ENCODE measurements at regions not wholly inside any gene's neighbourhood (a gene's known extent, or its start where the extent isn't known, plus 50 kb on each side); places are given as distances from the start of the nearest gene placed in this dataset.

DNA sequence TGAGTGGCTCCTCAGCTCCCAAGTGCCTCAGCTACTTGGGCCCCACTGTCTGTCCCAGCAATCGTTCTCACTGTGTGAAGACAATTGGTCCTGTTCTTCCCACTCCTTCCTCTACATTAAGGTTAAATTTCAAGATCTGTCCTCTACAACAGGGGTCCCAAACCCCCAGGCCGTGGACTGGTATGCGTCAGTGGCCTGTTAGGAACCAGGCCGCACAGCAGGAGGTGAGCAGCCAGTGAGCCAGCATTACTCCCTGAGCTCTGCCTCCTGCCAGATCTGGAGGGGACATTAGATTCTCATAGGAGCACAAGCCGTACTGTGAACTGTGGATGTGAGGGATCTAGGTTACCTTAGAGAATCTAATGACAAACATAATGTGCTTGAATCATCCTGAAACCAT lies 376.9 kb upstream of the FZD8 start:
- no peaks in the 10 kb centered on the region for H3K9me3 ChIP-seq (ENCODE audit: insufficient read depth, low read depth)
- DNase-seq = no peak
- ChIA-PET POLR2A (ENCODE audit: unreplicated experiment) (no interaction called here), CTCF (no interaction called here)
- H3K27me3 ChIP-seq (ENCODE audit: insufficient read depth, low read depth) = no peaks in the 10 kb centered on the region
- no peak overlapping the region for H3K4me3 ChIP-seq
- no peak overlapping the region for H3K4me2 ChIP-seq
- BruUV-seq (replicated peaks) = no TSS peak
- no peaks in the 10 kb centered on the region for H3F3A ChIP-seq (ENCODE audit: insufficient read depth, low read depth)
- H2AFZ ChIP-seq = no peak overlapping the region
- H4K20me1 ChIP-seq (ENCODE audit: insufficient read depth) = no peaks in the 10 kb centered on the region
- no peaks in the 10 kb centered on the region for H3K9me2 ChIP-seq (ENCODE audit: insufficient read depth)
- H3K4me1 ChIP-seq (replicated peaks; ENCODE audit: insufficient read depth) = no peaks in the 10 kb centered on the region
- intact Hi-C loops (cut with micrococcal nuclease; ENCODE audit: unreplicated experiment) = no loop called here
- TF ChIP-seq, protein P1, sequence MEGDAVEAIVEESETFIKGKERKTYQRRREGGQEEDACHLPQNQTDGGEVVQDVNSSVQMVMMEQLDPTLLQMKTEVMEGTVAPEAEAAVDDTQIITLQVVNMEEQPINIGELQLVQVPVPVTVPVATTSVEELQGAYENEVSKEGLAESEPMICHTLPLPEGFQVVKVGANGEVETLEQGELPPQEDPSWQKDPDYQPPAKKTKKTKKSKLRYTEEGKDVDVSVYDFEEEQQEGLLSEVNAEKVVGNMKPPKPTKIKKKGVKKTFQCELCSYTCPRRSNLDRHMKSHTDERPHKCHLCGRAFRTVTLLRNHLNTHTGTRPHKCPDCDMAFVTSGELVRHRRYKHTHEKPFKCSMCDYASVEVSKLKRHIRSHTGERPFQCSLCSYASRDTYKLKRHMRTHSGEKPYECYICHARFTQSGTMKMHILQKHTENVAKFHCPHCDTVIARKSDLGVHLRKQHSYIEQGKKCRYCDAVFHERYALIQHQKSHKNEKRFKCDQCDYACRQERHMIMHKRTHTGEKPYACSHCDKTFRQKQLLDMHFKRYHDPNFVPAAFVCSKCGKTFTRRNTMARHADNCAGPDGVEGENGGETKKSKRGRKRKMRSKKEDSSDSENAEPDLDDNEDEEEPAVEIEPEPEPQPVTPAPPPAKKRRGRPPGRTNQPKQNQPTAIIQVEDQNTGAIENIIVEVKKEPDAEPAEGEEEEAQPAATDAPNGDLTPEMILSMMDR (conservative IDR thresholded peaks at IDR 0.05) = no peak
- TF ChIP-seq EZH2 (IDR thresholded peaks at IDR 0.05; ENCODE audit: low read depth) = no peak
- H3K79me2 ChIP-seq (ENCODE audit: low read depth) = no peaks in the 10 kb centered on the region
- H3K36me3 ChIP-seq (ENCODE audit: low read depth) = no peaks in the 10 kb centered on the region
- H3K27ac ChIP-seq = no peak overlapping the region

DNA sequence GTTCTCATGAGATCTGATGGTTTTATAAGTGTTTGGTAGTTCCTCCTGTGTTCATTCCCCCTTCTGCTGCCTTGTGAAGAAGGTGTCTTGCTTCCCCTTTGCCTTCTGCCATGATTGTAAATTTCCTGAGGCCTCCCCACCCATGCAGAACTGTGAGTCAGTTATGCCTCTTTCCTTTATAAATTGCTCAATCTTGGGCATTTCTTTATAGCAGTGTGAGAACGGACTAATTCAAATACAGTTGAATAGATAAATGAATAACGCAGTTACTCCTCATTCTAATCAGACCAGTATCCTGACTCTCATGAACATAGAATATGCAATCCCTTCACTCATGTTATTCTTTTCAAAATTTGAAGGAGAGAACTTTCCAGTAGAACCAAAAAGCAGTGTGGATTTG lies 375.0 kb upstream of the FZD8 start:
- Histone ChIP-seq H3K36me3 (ENCODE audit: low read depth) (no peaks in the 10 kb centered on the region), H3F3A (ENCODE audit: insufficient read depth, low read depth) (no peaks in the 10 kb centered on the region), H3K79me2 (ENCODE audit: low read depth) (no peaks in the 10 kb centered on the region), H2AFZ (no peak overlapping the region), H3K4me2 (no peak overlapping the region), H4K20me1 (ENCODE audit: insufficient read depth) (no peaks in the 10 kb centered on the region), H3K4me1 (replicated peaks; ENCODE audit: insufficient read depth) (no peaks in the 10 kb centered on the region), H3K9me2 (ENCODE audit: insufficient read depth) (no peaks in the 10 kb centered on the region), H3K27ac (no peak overlapping the region), H3K4me3 (no peak overlapping the region), H3K9me3 (ENCODE audit: insufficient read depth, low read depth) (no peaks in the 10 kb centered on the region), H3K27me3 (ENCODE audit: insufficient read depth, low read depth) (no peaks in the 10 kb centered on the region; the same call in 1 of the 2 replicates)
- CTCF ChIA-PET = no interaction called here
- DNase-seq = no peak
- intact Hi-C loops (cut with micrococcal nuclease; ENCODE audit: unreplicated experiment) = no loop called here
- TF ChIP-seq EZH2 (IDR thresholded peaks at IDR 0.05; ENCODE audit: low read depth) = no peak
- TF ChIP-seq, protein P1 (conservative IDR thresholded peaks at IDR 0.05) = no peak
- BruUV-seq (replicated peaks) = no TSS peak
- POLR2A ChIA-PET (ENCODE audit: unreplicated experiment) = no interaction called here

DNA sequence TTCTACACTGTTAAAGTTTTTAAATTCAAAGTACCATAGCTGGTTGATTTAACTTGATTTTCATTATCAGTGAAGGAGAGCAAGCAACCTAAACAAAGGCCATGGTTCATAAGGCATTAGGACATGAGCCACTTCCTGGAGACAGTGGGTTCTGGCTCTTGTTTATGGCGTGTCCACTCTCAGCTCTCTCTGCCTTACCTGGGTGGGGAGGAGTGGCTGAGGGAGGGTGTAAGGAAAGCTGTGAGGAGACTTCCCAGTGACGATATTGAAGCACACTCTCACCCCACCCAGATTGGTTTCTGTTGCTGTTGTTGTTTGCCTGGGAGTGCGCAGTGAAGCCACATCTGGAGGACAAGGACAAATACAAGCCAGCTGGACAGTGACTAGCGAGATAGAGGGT lies 365.3 kb upstream of the FZD8 start:
- DNase-seq = no peak
- Histone ChIP-seq H3K4me2 (no peak overlapping the region), H3K36me3 (ENCODE audit: low read depth) (no peaks in the 10 kb centered on the region), H3K9me2 (ENCODE audit: insufficient read depth) (no peaks in the 10 kb centered on the region), H3F3A (ENCODE audit: insufficient read depth, low read depth) (no peaks in the 10 kb centered on the region), H3K27ac (no peak overlapping the region), H3K4me3 (no peak overlapping the region), H3K9me3 (ENCODE audit: insufficient read depth, low read depth) (no peaks in the 10 kb centered on the region), H3K4me1 (replicated peaks; ENCODE audit: insufficient read depth) (no peaks in the 10 kb centered on the region), H4K20me1 (ENCODE audit: insufficient read depth) (no peaks in the 10 kb centered on the region), H3K79me2 (ENCODE audit: low read depth) (no peaks in the 10 kb centered on the region), H3K27me3 (ENCODE audit: insufficient read depth, low read depth) (no peaks in the 10 kb centered on the region), H2AFZ (no peak overlapping the region)
- POLR2A ChIA-PET (ENCODE audit: unreplicated experiment) = no interaction called here
- CTCF ChIA-PET = no interaction called here
- intact Hi-C loops (cut with micrococcal nuclease; ENCODE audit: unreplicated experiment) = no loop called here
- TF ChIP-seq, protein P1 (conservative IDR thresholded peaks at IDR 0.05) = no peak
- TF ChIP-seq EZH2 (IDR thresholded peaks at IDR 0.05; ENCODE audit: low read depth) = no peak
- no TSS peak for BruUV-seq (replicated peaks)
